GM23248 (cell line): ENCODE measurements at regions not wholly inside any gene's neighbourhood (a gene's known extent, or its start where the extent isn't known, plus 50 kb on each side); places are given as distances from the start of the nearest gene placed in this dataset.

Source experiments
- EZH2 ChIP-seq: fragments of 200-600 bp; sonication (generic); IDR thresholded peaks from 2 replicates; pipeline ENCODE4 v1.6.1; 2018; ENCODE audit warnings: antibody characterized with exemption, mild to moderate bottlenecking; ENCODE audit not compliant: insufficient read depth, poor library complexity, severe bottlenecking
- EZH2phosphoT487 ChIP-seq: fragments of 200-600 bp; sonication (generic); IDR thresholded peaks from 2 replicates; pipeline ENCODE4 v1.6.1; 2018; ENCODE audit warnings: antibody characterized with exemption, moderate library complexity, mild to moderate bottlenecking, low read depth; ENCODE audit not compliant: insufficient read depth

DNA sequence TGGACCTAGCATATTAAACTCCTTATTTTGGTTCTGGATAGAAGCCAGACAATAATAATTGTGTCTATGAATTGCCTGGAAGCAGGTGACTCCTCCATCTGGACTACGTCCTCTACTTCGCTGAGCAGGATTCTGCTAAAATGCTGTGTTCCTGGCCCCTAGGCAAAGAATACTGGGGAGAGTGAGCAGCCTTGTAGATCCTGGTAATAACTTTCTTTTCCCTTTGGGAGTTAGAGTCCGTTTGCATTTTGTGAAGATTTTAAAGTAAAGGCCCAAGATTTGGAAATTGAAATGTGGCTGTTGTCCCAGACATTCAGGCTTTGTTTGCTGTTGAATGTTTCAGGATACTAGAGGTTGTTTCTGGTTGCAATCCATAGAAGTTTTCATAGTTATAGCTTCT lies 511.9 kb upstream of the KLF12 start:
- TF ChIP-seq EZH2 (no peak), EZH2phosphoT487 (no peak)
